ENCODE measurements at regions not wholly inside any gene's neighbourhood (a gene's known extent, or its start where the extent isn't known, plus 50 kb on each side); places are given as distances from the start of the nearest gene placed in this dataset.

- no peak for TF ChIP-seq ZNF555 (tag by site-specific recombination; conservative IDR thresholded peaks at IDR 0.05)
- TF ChIP-seq ZNF2 (tag by site-specific recombination; IDR thresholded peaks at IDR 0.05): no peak
- no peak for TF ChIP-seq YY2 (tag by site-specific recombination; IDR thresholded peaks at IDR 0.05)
- no peak for TF ChIP-seq MYNN (tag by site-specific recombination; IDR thresholded peaks at IDR 0.05; ENCODE audit: borderline replicate concordance)
- TF ChIP-seq ZNF529 (tag by site-specific recombination; IDR thresholded peaks at IDR 0.05; ENCODE audit: insufficient replicate concordance): no peak
Observed at GRCh38 chr10:47101196-47101595, 190.0 kb downstream of the PTPN20 start (continued).

- no peak for TF ChIP-seq ZSCAN5A (tag by site-specific recombination; IDR thresholded peaks at IDR 0.05)
- no peak for TF ChIP-seq PBX3 (CRISPR knock-in tag; IDR thresholded peaks at IDR 0.05)
- no peak for TF ChIP-seq ZNF121 (tag by site-specific recombination; IDR thresholded peaks at IDR 0.05)
- no peak for TF ChIP-seq ZNF324 (tag by site-specific recombination; IDR thresholded peaks at IDR 0.05)
- TF ChIP-seq ZNF639 (tag by site-specific recombination; IDR thresholded peaks at IDR 0.05): no peak
- no peak for TF ChIP-seq ZNF433 (tag by site-specific recombination; IDR thresholded peaks at IDR 0.05; ENCODE audit: low read depth)
- TF ChIP-seq ZNF391 (tag by site-specific recombination; IDR thresholded peaks at IDR 0.05; ENCODE audit: borderline replicate concordance, low read depth): no peak
- no peak for TF ChIP-seq ZNF837 (tag by site-specific recombination; IDR thresholded peaks at IDR 0.05)
- no peak for TF ChIP-seq ZNF18 (tag by site-specific recombination; IDR thresholded peaks at IDR 0.05)
- TF ChIP-seq ZSCAN4 (tag by site-specific recombination; IDR thresholded peaks at IDR 0.05): no peak
- TF ChIP-seq ZNF747 (tag by site-specific recombination; IDR thresholded peaks at IDR 0.05): no peak
- TF ChIP-seq ZBTB17 (tag by site-specific recombination; IDR thresholded peaks at IDR 0.05): no peak
- no peak for TF ChIP-seq ZNF561 (tag by site-specific recombination; IDR thresholded peaks at IDR 0.05; ENCODE audit: borderline replicate concordance)
- no peak for TF ChIP-seq ZNF404 (tag by site-specific recombination; IDR thresholded peaks at IDR 0.05)
- no peak for TF ChIP-seq ZNF16 (tag by site-specific recombination; IDR thresholded peaks at IDR 0.05; ENCODE audit: low read depth)
- TF ChIP-seq ZNF426 (tag by site-specific recombination; IDR thresholded peaks at IDR 0.05): no peak
- no peak for TF ChIP-seq ZNF629 (tag by site-specific recombination; IDR thresholded peaks at IDR 0.05)
- TF ChIP-seq PRDM6 (tag by site-specific recombination; IDR thresholded peaks at IDR 0.05): no peak
- no peak for TF ChIP-seq ZBTB21 (tag by site-specific recombination; IDR thresholded peaks at IDR 0.05)
- H3K27ac ChIP-seq (ENCODE audit: extremely low read depth, low read depth, low read length): no peak overlapping the region
- H3K36me3 ChIP-seq (ENCODE audit: control insufficient read depth in 2 of 2, insufficient read depth in 1 of 2, low read length in 2 of 2): no peaks in the 10 kb centered on the region
- H3K9me3 ChIP-seq (ENCODE audit: control insufficient read depth, insufficient read depth, low read depth, low read length): no peaks in the 10 kb centered on the region
- POLR2A ChIA-PET: no interaction called here
- H3K4me1 ChIP-seq (ENCODE audit: control insufficient read depth, insufficient read depth, low read length): no peaks in the 10 kb centered on the region
- H3K4me3 ChIP-seq (ENCODE audit: low read depth, low read length): no peak overlapping the region
- CTCF ChIA-PET: no interaction called here
Observed at GRCh38 chr10:47101807-47102206, 190.6 kb downstream of the PTPN20 start.

Data from HEK293 (cell line).